ENCODE measurements at regions not wholly inside any gene's neighbourhood (a gene's known extent, or its start where the extent isn't known, plus 50 kb on each side); places are given as distances from the start of the nearest gene placed in this dataset.
A peak's percentile ranks its signal among the peaks of the same experiment; 100 is the strongest.

DNA sequence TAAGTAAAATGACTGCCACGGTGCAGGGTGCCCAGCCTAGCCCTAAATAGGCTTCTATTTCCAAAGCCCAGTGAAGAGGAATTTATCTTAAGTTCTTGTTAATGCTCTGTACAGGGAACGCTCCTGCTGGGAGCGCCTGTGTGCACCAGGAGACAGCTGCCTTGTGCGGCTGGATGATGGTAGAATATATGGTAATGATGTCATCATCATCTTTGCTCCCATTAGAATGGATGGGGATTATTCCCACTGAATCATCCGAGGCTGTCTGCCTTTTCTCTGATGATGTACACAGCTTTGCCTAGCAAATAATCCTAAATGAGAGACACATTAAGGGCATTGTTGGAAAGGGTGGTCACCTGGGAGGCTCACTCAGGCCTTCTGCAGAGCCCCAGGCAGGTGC lies 928.1 kb downstream of the CCSER2 start:
- H3K36me3 ChIP-seq (ENCODE audit: insufficient read depth, low read length), result no peaks in the 10 kb centered on the region
- H3K4me3 ChIP-seq (ENCODE audit: low read length), result no peak overlapping the region
- H2AFZ ChIP-seq (ENCODE audit: low read depth, low read length), result no peak overlapping the region
- no peaks in the 10 kb centered on the region for H3K4me1 ChIP-seq (ENCODE audit: insufficient read depth, low read length)
- H3K9me3 ChIP-seq (ENCODE audit: low read length), result no peaks in the 10 kb centered on the region
- H3K27me3 ChIP-seq (ENCODE audit: insufficient read depth, low read length), result no peaks in the 10 kb centered on the region

GRCh38 chr10:85259908-85260307 lies 931.5 kb downstream of the CCSER2 start:
- H2AFZ ChIP-seq (ENCODE audit: low read depth, low read length), result no peak overlapping the region
- H3K36me3 ChIP-seq (ENCODE audit: insufficient read depth, low read length), result no peaks in the 10 kb centered on the region
- H3K9me3 ChIP-seq (ENCODE audit: low read length), result no peaks in the 10 kb centered on the region
- H3K4me1 ChIP-seq (ENCODE audit: insufficient read depth, low read length), result no peaks in the 10 kb centered on the region
- H3K27me3 ChIP-seq (ENCODE audit: insufficient read depth, low read length), result no peaks in the 10 kb centered on the region
- no peak overlapping the region for H3K4me3 ChIP-seq (ENCODE audit: low read length)

- no peaks in the 10 kb centered on the region for H3K4me1 ChIP-seq (ENCODE audit: insufficient read depth, low read length)
- no peaks in the 10 kb centered on the region for H3K36me3 ChIP-seq (ENCODE audit: insufficient read depth, low read length)
- H2AFZ ChIP-seq (ENCODE audit: low read depth, low read length), result no peak overlapping the region
- H3K4me3 ChIP-seq (ENCODE audit: low read length), result no peak overlapping the region
- H3K9me3 ChIP-seq (ENCODE audit: low read length), result no peaks in the 10 kb centered on the region
- H3K27me3 ChIP-seq (ENCODE audit: insufficient read depth, low read length), result no peaks in the 10 kb centered on the region
Measured at GRCh38 chr10:85262992-85263391, 934.6 kb downstream of the CCSER2 start.

- Histone ChIP-seq H2AFZ (ENCODE audit: low read depth, low read length) (no peak overlapping the region), H3K27me3 (ENCODE audit: insufficient read depth, low read length) (no peaks in the 10 kb centered on the region), H3K4me1 (ENCODE audit: insufficient read depth, low read length) (no peaks in the 10 kb centered on the region), H3K36me3 (ENCODE audit: insufficient read depth, low read length) (no peaks in the 10 kb centered on the region), H3K9me3 (ENCODE audit: low read length) (no peaks in the 10 kb centered on the region), H3K4me3 (ENCODE audit: low read length) (no peak overlapping the region)
Measured at GRCh38 chr10:85265121-85265520, 936.7 kb downstream of the CCSER2 start.

DNA sequence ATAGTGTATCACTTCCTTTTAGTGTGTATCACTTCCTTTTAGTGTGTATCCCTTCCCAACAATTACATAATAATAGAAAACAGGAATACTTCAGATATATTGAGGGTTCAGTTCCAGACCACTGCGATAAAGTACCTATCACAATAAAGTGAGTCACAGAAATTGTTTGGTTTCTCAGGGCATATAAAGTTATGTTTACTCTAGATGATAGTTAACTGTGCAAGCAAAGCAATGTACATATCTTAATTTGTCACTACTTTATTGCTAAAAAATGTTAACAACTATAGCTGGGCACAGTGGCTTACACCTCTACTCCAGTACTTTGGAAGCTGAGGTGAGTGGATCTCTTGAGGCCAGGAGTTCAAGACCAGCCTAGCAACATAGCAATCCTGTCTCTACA lies 938.4 kb downstream of the CCSER2 start:
- H3K27me3 ChIP-seq (ENCODE audit: insufficient read depth, low read length), result no peaks in the 10 kb centered on the region
- H3K4me3 ChIP-seq (ENCODE audit: low read length), result no peak overlapping the region
- H2AFZ ChIP-seq (ENCODE audit: low read depth, low read length), result no peak overlapping the region
- no peaks in the 10 kb centered on the region for H3K36me3 ChIP-seq (ENCODE audit: insufficient read depth, low read length)
- H3K4me1 ChIP-seq (ENCODE audit: insufficient read depth, low read length), result no peaks in the 10 kb centered on the region
- no peaks in the 10 kb centered on the region for H3K9me3 ChIP-seq (ENCODE audit: low read length)

GRCh38 chr10:85280014-85280413 lies 951.6 kb downstream of the CCSER2 start:
- H3K4me1 ChIP-seq (ENCODE audit: insufficient read depth, low read length), result no peaks in the 10 kb centered on the region
- H3K9me3 ChIP-seq (ENCODE audit: low read length), result no peaks in the 10 kb centered on the region
- H3K4me3 ChIP-seq (ENCODE audit: low read length), result no peak overlapping the region
- no peak overlapping the region for H2AFZ ChIP-seq (ENCODE audit: low read depth, low read length)
- no peaks in the 10 kb centered on the region for H3K27me3 ChIP-seq (ENCODE audit: insufficient read depth, low read length)
- no peaks in the 10 kb centered on the region for H3K36me3 ChIP-seq (ENCODE audit: insufficient read depth, low read length)

DNA sequence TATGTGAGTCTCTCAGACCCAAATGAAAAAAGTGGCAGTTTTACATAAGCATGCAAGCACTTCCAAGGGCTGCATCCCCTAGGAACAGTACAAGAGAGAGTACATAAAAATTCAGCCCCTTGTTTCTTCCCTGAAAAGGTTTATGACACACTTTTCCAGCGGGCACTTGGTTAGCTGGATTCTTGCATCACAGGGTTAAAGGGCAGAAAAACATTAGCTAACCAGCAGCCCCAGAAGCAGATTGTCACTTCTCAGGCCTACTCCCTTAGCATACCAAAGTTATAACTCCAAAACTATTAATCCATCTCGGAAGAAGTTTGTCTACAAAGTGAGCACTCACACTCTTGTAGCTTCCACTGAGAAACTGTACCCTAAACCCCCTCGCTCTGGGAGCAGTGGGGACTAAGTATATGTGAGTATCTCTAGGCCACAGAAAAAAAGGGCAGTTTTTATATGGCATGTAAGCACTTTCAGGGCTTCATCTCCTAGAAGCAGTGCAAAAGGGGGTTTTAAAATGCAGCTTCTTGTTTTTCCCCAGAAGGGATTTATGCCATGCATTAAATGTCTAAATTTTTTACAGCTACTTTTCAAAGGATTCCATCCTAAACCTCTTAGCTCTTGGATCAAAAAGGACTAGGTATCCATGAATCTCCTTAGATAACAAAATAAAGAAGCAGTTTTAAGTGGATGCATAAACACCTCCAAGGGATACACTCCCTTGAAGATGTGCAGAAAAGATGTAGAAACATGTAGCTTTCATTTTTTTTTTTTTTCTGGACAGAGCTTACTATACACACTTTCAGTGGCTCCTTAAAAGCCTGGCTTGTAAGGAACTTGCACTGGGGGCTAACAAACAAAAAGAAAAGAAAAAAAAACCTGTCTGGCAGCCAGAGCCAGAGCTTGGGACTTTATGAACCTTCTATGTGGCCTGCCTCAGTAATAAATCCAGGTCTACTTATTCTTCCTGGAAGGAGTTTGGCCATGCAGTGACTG lies 956.7 kb downstream of the CCSER2 start:
- H3K36me3 ChIP-seq (ENCODE audit: insufficient read depth, low read length), result no peaks in the 10 kb centered on the region
- no peaks in the 10 kb centered on the region for H3K27me3 ChIP-seq (ENCODE audit: insufficient read depth, low read length)
- H3K9me3 ChIP-seq (ENCODE audit: low read length), result no peaks in the 10 kb centered on the region
- H3K4me1 ChIP-seq (ENCODE audit: insufficient read depth, low read length), result no peaks in the 10 kb centered on the region
- H2AFZ ChIP-seq (ENCODE audit: low read depth, low read length), result peak overlapping the region; percentile 35
- no peak overlapping the region for H3K4me3 ChIP-seq (ENCODE audit: low read length)

- Histone ChIP-seq H2AFZ (ENCODE audit: low read depth, low read length) (no peak overlapping the region), H3K36me3 (ENCODE audit: insufficient read depth, low read length) (no peaks in the 10 kb centered on the region)
Measured at GRCh38 chr10:85293483-85293882, 965.1 kb downstream of the CCSER2 start.

DNA sequence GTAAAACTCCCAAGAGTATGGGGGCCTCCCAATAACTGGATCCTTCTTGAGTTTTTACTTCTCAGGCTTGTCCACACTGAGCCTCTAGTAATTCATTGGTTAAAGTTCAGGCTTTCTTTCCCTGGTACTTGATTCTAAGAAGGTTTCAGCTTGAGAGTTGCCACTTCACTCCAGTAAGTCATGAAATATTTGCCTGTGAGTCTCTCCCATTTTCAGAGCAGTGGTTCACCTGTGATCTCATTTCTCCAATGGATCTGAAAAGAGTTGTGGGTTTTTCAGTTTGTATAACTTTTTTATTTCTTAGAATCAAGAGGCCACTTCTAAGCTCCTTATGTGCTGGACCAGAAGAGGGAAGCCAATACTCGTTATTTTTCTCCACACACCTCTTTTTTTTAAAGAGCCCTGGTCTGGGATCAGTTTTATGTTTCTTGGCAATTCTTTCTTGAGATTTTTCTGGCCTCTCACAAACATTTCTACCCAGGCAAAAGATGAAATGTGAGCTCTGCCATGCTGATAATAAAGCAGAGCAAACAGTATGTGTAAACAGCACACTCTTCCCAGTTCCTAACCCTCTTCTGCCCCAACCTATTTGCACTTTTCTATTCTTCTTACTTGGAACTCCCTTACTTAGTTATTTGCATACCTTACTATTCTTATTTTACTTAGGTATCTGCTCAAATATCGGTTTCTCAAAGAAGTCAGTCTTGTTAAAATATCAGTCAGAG lies 983.4 kb downstream of the CCSER2 start:
- Histone ChIP-seq H3K4me1 (ENCODE audit: insufficient read depth, low read length) (no peaks in the 10 kb centered on the region), H3K27me3 (ENCODE audit: insufficient read depth, low read length) (no peaks in the 10 kb centered on the region), H3K36me3 (ENCODE audit: insufficient read depth, low read length) (no peaks in the 10 kb centered on the region), H2AFZ (ENCODE audit: low read depth, low read length) (no peak overlapping the region), H3K9me3 (ENCODE audit: low read length) (no peaks in the 10 kb centered on the region), H3K4me3 (ENCODE audit: low read length) (no peak overlapping the region)

More at GRCh38 chr10:85293483-85293882, 965.1 kb downstream of the CCSER2 start:
- H3K27me3 ChIP-seq (ENCODE audit: insufficient read depth, low read length), result no peaks in the 10 kb centered on the region
- H3K4me1 ChIP-seq (ENCODE audit: insufficient read depth, low read length), result no peaks in the 10 kb centered on the region
- H3K4me3 ChIP-seq (ENCODE audit: low read length), result no peak overlapping the region
- H3K9me3 ChIP-seq (ENCODE audit: low read length), result no peaks in the 10 kb centered on the region

GRCh38 chr10:85315657-85316056 lies 987.3 kb downstream of the CCSER2 start:
- Histone ChIP-seq H3K27me3 (ENCODE audit: insufficient read depth, low read length) (no peaks in the 10 kb centered on the region), H3K4me1 (ENCODE audit: insufficient read depth, low read length) (no peaks in the 10 kb centered on the region), H2AFZ (ENCODE audit: low read depth, low read length) (no peak overlapping the region), H3K4me3 (ENCODE audit: low read length) (no peak overlapping the region), H3K36me3 (ENCODE audit: insufficient read depth, low read length) (no peaks in the 10 kb centered on the region), H3K9me3 (ENCODE audit: low read length) (no peaks in the 10 kb centered on the region)

GRCh38 chr10:85316276-85316675 lies 987.9 kb downstream of the CCSER2 start:
- Histone ChIP-seq H3K4me3 (ENCODE audit: low read length) (no peak overlapping the region), H3K36me3 (ENCODE audit: insufficient read depth, low read length) (no peaks in the 10 kb centered on the region), H3K27me3 (ENCODE audit: insufficient read depth, low read length) (no peaks in the 10 kb centered on the region), H2AFZ (ENCODE audit: low read depth, low read length) (no peak overlapping the region), H3K9me3 (ENCODE audit: low read length) (no peaks in the 10 kb centered on the region), H3K4me1 (ENCODE audit: insufficient read depth, low read length) (no peaks in the 10 kb centered on the region)

GRCh38 chr10:85317827-85318226 lies 989.4 kb downstream of the CCSER2 start:
- no peak overlapping the region for H3K4me3 ChIP-seq (ENCODE audit: low read length)
- no peaks in the 10 kb centered on the region for H3K36me3 ChIP-seq (ENCODE audit: insufficient read depth, low read length)
- no peaks in the 10 kb centered on the region for H3K9me3 ChIP-seq (ENCODE audit: low read length)
- no peaks in the 10 kb centered on the region for H3K4me1 ChIP-seq (ENCODE audit: insufficient read depth, low read length)
- H3K27me3 ChIP-seq (ENCODE audit: insufficient read depth, low read length), result no peaks in the 10 kb centered on the region
- H2AFZ ChIP-seq (ENCODE audit: low read depth, low read length), result no peak overlapping the region
